ENCODE measurements at regions not wholly inside any gene's neighbourhood (a gene's known extent, or its start where the extent isn't known, plus 50 kb on each side); places are given as distances from the start of the nearest gene placed in this dataset.

DNA sequence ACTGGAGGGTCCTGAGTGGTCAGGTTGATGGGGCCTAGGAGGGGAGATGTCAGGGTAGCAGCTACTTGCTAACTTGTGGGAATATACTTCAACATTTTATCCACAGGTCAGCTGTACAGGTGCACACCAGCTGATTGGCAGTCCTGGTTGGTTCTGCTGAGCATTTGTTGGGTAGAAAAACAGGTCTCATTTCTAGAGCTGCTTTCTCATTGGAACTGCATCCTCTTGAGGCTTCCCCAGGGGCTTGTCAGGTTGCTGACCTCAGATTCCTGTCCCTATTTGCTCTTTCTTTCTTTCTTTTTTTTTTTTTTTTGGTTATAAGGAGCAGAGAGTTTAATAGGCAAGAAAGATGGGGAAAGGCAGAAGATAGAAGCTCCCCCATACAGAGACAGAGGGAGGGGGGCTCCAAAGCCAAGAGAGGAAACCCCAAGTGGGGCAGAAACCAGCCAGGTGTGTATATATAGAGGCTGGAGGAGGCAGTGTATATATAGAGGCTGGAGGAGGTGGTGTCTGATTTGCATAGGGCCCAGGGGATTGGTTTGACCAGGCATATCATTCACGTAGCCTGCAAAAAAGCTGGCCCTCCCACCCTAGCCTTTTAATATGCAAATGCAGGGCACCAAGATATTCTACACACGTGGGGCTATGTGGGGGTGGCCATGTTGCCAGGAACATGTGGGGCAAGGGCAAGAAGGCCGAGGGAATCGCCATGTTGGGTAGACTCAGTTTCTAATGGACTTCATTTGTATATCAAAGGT lies 57.3 kb upstream of the STUM start:
- TF ChIP-seq, protein P1, sequence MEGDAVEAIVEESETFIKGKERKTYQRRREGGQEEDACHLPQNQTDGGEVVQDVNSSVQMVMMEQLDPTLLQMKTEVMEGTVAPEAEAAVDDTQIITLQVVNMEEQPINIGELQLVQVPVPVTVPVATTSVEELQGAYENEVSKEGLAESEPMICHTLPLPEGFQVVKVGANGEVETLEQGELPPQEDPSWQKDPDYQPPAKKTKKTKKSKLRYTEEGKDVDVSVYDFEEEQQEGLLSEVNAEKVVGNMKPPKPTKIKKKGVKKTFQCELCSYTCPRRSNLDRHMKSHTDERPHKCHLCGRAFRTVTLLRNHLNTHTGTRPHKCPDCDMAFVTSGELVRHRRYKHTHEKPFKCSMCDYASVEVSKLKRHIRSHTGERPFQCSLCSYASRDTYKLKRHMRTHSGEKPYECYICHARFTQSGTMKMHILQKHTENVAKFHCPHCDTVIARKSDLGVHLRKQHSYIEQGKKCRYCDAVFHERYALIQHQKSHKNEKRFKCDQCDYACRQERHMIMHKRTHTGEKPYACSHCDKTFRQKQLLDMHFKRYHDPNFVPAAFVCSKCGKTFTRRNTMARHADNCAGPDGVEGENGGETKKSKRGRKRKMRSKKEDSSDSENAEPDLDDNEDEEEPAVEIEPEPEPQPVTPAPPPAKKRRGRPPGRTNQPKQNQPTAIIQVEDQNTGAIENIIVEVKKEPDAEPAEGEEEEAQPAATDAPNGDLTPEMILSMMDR (IDR thresholded peaks at IDR 0.05): no peak
- no peak for TF ChIP-seq POLR2A (IDR thresholded peaks at IDR 0.05)

Data from heart left ventricle (tissue), 13 donors.